CD4-positive, alpha-beta T cell treated with Interleukin-6 at 100 ng/mL for 8 hours (primary cell): ENCODE measurements at regions not wholly inside any gene's neighbourhood (a gene's known extent, or its start where the extent isn't known, plus 50 kb on each side); places are given as distances from the start of the nearest gene placed in this dataset.

ENCODE experiments used
- DNase-seq: peaks from one replicate; pipeline ENCODE4 v3.0.0-alpha.2; 2020; ENCODE audit warnings: mixed read lengths, low spot score

DNA sequence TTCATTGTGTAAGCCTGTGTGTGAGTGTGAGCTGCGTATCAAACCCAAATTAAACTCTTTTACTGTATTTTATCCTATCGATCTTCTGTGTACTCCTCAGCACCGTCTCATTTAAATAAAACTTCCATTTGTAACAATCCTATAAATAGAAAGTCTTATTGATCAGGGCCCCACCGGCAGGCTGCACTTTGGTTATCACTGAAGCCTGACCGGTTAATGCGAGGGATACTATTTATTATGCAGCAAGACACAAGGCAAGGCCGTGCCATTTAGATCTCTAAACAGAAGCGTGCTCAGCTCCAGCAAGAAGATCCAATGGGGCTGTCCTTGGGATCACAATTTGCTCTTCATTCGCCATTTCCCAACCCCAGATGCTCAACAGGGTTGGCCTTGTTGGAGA lies 252.6 kb upstream of the TSHZ3 start:
- no peak for DNase-seq

DNA sequence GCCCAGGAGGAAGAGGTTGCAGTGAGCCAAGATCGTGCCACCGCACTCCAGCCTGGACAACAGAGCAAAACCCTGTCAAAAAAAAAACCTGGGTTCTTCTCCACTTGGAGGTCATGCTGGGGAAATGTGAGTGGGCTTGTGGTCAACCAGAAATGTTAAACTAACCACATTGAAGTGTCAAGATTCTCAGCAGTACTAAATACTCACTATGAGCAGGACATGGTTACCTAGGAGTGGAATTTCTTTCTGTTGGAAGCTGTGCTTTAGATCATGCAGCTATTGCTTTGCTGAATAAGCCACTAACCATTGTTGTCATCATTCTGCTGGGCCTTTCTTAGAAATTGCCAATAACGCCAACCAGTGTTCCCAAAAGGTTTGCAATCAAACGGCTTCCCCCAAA lies 253.3 kb upstream of the TSHZ3 start:
- DNase-seq: no peak

DNA sequence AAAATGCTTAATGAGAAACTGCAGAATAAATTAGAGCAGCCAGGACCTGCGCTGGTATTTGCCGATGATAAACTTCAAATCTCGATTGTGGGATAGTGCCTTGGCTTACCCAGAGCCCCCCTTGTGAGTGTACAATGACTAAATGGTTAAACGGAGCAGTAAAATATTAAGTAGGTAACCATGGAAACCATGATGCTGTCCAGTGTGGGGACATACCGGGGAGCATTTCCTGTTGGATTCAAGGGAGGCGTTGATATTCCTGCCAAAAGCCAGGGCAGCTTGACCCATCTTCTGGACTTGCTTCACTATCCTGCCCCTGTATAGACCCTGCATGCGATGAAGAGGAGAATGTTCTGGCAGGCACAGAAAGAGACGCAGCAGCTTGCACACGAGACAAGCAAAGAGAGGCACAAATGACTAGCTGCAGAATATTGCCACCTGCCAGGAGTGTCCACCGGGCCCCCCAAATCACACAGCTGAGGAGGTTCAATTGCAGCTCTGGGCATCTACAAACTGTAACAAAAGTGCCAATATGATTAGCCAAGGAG lies 255.3 kb upstream of the TSHZ3 start:
- no peak for DNase-seq

DNA sequence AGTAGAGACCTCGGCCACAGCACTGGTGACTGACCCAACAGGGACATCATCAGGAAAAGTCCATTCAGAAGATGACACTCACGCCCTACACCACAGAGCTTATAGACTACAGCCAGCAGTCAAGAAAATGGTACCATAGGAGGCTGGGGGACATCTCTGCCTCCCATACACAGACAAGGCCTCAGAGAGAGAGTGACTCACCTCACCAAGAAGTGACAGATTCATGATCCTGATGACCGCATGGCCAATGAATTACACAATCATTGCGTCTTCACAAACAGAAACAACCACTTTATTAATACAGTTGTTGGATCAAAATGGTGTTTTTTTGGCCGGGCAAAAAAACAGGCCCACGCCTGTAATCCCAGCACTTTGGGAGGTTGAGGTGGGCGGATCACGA lies 260.8 kb upstream of the TSHZ3 start:
- DNase-seq: no peak

DNA sequence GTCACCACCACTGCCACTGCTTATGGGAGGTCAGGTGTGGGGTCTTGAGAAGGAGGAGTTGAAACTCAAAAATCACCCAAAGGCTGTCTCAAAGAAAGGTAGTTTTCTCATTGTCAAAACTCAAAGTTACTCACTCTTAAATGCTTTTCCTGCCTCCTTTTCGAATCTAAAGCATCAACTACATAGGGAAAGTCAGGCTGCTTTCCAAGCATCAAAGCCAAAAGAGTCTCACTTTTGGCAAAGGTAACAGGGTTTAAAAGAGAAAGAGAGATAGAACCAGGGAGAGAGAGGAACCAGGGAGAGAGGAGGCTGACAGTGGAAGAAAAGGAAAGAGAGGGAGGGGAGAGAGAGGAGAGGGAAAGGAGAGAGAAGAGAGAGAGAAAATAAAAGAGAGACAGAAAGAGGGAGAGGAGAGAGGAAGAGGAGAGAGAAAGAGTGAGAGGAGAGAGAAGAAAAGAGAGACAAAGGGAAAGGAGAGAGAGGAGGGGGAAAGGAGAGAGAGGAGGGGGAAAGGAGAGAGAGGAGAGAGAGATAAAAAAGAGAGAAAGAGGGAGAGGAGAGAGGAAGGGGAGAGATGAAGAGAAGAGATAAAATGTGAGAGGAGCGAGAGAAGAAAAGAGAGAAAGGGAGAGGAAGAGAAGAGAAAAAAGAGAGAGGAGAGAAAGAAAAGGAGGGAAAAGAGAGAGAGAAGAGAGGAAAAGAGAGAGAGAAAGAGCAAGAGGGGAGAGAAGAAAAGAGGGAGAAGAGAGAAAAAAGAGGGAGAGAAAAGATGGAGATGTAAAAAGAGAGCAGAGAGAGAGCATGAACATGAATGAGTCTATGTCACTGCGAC lies 262.0 kb upstream of the TSHZ3 start:
- DNase-seq: no peak

DNA sequence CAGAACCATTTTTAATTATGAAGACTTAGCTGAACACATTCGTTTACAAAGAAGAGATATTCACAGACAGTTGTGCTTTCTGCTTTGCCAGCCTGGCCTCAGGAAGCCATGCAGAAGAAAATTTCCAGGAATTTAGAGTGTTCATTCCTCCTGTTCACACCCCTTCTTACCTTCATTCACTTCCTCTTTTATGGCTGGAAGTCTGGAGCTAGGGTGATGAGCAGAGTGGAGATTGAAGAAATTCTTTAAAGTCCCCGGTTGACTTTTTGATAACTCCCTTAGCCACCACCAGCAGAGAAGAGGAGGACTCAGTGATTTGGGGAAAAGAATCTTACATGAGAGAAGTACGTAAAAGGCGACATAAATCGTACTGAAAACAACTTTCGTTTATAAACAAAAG lies 263.6 kb upstream of the TSHZ3 start:
- DNase-seq: no peak

DNA sequence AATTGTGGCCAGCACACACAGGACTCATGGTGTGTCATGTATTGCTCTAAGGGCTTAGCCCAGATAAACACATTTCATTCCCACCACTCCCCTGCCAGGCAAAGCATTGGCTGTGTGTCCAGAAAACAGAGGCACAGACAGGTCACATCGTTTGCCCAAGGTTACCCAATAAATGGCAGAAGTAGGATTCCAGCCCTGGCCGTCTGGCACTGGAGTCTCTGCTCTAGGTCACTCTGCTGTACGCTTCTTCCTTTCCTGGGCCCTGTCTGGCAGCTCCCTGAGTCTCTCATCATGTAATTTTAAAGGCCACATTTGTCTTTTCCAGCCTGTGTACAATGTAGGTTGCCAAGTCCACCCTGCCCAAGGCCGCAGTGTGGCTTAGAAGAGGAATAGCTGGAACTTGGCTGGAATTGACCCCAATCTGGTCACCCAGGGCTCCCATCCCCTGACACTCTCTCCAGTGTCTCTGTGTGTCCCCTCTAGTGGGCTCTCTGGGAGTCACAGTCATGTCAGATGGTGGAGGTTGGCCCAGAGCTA lies 264.5 kb upstream of the TSHZ3 start:
- DNase-seq: no peak

DNA sequence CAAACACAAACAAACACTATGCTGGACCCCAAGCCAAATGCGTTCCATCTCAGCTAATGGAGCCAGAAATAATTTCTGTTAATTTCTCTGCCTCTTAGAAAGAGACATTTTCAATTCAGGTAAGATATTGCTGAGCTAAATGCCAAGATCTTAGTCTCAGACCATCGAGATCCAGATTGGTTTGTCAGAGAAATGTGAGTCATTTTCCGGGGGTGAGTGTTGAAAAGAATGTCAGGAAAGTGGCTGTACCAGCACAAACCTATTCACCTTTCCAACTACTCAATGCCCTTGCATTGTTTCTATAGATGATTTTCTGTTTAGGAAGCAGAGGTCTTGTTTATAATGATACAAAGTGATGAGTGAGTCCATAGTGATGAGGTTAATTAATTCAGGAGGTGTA lies 266.8 kb upstream of the TSHZ3 start:
- no peak for DNase-seq

DNA sequence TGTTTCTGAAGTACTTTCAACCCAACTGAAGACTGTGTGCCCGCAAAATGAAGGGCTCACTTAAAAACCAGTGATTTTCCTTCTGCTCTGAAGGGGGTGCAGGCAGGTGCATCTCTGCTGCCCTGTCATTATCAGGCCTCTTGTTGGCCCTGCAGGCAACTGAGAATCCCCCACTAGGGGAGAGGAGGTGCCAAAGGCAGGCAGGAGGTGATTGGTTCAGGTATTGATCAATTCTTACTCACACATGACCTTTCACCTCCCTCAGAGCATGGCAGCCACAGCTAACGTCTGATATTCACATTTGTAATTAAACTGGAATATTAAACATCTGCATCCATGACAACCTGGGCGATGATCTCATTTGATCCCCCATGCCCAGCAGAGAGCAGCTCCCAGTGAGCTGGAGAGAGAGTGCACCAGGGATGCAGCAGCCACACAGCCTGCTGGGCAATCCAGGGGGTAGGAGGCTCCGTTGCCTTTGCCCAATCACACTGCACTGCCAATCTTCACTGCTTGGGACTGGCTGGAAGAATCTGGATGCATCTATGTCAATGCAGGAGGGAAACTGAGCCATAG lies 267.9 kb upstream of the TSHZ3 start:
- no peak for DNase-seq

DNA sequence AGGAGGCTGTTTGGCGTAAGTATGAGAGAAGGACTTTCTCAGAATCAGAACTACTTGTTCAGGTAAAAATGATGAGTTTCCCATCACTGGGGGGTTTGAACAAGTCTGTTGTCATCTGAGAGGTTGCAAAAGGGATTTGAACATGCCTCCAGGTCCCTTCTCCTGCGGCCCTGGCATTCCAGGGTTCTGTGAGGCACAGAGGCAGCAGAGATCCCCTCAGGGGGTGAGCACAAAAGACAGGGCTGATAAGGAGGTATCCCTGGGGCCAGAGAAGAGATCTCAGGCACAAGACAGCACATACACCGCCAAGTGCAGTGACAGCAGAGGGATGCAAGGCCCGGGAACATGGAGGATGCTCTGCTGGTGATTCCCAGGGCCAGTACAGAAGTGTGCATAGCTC lies 275.8 kb upstream of the TSHZ3 start:
- DNase-seq: no peak

DNA sequence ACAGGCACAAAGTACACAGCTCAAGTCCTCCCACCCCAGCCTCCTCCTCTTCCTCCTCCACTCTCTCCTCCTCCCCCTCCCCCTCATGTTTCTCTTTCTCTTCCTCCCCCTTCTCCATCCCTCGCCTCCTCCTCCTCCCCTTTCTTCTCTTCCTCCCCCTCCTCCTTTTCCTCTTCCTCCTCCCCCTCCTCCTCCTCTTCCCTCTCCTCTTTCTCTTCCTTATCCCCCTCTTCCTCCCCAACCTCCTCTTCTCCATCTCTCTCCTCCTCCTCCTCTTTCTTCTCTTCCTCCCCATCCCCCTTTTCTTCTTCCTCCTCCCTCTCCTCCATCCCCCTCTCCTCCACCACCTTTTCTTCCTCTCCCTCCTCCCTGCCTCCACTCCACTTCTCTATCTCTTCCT lies 276.3 kb upstream of the TSHZ3 start:
- DNase-seq: no peak

DNA sequence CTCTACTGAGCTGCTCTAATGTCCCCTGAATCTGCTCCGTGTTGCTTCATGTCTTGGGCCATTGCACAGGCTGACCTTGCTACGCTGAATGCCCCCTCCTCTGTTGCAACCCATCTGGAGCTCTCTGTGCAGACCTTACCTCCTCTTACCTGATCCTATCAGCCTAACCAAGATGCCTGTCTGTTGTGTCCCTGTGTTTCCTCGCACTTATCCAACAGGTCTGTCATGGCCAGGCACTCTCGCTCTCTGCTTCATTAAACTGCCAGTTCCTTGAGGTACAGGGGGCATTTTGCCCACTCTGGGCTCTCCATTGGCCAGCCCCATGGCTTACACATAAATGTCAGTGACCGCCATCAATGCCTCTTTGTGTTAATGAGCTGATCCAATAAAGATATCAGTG lies 277.7 kb upstream of the TSHZ3 start:
- no peak for DNase-seq

DNA sequence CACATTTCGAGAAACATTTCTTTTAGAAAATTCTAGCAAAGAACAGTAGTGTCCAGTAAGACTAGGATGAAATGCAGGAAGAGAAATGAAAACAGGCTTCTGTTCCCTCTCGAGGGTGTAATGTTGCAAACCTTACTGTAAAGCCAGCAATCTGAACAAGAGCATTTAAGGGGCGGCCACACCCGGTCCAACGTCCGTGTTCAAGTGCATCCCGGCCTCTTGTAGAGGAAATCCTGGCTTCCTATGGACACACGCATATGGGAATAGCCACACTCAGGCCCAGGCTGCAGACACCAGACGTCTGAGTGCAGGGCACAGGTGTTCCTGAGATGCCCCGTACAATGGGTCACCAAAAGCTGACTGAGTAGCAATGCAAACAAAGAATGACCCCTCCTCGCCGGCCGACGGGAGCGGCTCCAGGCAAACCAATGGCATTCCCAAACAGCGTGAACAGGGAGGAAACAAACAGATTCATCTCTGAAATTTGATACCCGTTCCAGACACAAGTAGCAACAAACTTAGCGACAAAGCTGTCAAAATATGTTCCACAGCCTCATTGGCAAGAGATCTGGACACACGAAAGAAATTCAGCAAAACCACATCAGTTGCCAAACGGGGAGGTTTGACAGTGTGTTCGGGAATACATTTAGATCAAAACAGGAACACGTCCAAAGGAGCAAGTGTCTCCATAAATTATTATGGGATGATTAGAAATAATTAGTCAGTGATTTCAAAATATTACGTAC lies 278.6 kb upstream of the TSHZ3 start:
- DNase-seq: no peak

DNA sequence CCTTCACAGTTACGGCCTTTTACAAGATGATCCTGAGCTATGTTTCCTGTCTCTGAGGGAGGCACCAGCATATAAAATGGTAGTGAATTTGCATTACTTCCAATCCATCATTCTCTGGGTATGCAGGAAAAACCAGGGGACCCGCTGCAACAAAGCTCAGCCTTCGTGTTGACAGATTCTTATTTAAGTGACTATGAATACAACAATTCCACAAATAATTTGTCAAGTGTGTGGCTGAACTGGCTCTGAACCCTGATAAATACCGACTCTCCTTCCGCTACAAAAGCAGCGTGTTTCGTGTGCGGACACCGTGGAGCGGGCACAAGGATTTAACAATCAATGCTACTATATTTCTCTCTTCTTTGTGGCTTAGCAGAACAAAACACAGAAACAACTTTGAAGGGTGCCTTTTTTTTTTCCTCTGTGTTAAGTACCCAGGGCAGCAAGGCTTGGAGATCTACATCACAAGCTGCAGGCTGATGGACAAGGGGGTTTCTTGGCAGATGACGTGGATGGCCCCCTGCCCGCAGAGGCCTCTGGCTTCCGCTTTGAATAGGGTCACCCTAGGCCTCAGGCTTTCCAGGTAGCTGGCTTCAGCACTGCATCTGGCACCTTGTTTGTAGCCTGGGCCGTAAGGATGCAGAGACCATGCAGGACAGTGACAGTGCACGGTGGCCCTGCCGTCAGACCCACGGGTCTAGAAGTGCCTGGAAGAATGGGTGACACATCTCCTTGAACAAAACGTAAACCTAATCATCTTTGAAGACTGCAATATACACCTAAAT lies 280.5 kb upstream of the TSHZ3 start:
- no peak for DNase-seq

DNA sequence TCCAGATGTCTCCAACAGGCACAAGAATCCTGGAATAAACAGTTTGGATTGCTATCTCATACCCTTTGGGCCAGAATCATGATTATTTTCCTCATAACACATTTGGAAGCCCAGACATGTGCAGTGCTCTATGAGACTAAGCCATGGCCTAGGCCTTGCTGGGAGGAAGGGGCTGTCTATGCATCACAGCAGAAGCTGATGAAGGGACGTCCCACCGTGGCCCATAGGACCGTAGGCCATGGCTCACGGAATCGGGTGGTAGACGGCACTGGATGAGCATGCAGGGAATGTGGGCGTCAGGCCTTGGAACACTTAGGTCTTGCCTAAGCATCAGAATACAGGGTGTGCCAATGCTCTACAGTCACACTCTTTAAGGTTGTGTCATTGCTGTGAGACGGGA lies 283.8 kb upstream of the TSHZ3 start:
- no peak for DNase-seq

DNA sequence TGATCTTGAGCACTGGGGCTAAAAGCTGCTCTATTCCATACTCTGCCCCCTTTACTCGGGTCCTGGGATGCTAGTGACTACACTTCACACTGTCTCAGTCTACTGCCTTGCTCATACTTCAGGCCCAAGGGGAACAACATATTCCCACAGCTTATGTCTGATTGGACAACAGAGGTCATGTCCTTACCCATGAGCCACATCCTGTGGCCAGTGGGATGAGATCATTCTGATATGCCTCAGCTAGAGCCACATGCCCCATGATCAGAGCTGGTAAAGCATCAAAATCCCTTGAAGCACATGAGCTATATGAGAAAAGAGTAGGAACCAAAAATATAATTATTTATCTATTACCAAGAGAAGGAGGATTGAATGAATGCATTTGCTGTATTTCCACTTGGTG lies 290.1 kb upstream of the TSHZ3 start:
- no peak for DNase-seq

DNA sequence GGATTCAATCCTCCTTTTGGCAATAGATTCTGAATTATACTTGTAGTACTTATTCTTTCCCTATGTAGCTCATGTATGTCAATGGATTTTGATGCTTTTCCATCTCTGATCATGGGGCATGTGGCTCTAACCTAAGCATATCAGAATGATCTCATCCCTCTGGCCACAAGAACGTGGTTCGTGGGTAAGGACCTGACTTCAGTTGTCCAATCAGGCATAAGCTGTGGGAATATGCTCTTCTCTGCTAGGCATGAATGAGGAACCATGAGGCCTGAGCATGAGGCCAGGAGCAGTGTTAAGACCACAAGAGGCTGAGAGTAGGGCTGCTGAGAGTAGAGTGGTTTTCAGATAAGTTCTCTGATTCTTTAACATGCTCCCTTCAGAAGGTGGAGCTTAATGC lies 292.4 kb upstream of the TSHZ3 start:
- DNase-seq: no peak

DNA sequence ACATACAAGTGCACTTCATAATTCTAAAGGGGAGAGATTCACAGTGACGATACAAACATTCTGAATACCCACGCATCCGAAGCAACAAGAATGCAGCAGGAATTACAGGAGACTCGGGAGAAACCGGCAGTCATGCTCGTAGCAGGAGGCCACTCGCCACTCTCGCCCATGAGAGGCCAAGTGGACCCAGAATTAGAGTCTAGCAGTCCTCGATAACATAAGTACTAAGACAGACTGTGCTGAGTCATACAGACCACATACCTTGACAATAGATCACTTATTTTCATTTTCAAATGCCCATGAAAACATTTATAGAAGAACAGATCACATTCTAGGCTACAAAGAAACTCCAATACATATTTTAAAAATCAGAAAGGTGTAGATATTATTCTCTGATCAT lies 299.1 kb upstream of the TSHZ3 start:
- no peak for DNase-seq

DNA sequence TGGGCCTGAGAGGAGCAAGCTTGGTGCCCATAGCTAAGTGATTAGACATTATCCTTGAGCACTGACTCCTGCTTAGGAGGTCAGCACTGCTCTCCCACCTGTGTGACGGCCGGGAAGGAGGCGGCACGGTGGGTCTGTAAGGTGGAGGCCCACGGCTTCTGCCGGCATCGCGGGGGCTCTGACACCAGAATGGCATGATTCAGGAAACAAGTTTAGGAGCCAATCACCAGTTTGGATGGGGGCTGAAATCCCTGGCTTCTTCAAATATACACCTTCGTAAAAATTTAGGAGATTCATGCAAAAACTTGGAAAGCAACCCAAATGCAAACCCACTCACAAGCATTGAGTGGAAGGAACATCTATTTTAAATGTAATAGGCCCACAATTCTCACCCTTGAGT lies 307.3 kb upstream of the TSHZ3 start:
- no peak for DNase-seq

DNA sequence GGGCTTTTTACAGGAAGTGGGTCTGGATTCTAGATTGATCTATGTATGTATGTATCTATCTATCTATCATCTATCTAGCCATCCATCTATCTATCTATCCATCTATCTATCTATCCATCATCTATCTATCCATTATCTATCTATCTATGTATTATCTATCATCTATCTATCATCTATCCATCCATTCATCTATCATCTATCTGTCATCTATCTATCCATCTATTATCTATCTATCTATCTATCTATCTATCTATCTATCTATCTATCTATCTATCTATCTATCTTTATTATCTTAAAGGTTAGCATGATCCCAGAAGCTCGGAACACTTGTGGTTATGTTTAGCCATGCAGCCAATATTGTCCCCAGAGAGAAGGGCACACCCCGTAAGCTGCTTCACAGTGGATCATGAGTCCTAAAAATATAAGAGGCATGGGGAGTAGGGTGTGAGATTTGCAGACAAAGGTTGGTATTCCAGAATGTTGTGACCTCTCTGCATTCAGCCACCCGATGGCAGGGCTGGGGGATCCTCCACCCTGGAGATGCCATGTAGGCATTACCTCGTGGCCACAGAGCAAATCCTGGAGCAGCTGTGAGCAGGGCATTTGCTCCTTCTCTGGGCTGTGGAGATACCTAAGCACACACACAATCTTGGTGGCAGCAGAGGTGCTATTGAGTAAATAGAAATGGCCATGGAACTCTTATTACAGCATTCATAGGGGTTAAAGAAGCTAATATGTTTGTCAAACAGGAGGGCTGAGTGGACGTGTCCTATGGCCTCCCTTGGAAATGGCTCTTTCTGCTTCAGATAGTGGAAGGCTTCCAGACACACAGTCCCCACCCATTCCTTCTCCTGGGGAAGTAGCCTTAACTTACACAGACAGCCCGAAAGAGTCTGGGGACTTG lies 310.0 kb upstream of the TSHZ3 start:
- DNase-seq: no peak

DNA sequence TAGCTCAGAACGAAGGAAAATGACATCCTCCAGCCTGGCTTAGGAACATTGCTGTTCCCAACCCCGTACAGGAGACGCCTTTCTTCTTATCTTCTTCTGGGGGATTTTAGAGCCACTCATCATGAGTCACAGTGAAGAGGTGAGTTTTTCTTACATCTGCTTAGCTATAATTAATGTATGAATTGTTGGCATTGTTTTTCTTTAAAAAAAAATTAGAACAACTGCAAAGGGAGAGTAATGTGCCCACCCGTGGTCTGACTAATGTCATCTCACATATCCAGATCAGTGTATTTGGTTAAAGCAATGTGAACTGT lies 310.6 kb upstream of the TSHZ3 start:
- no peak for DNase-seq
